Uterus (tissue), 3 donors: ENCODE measurements at regions not wholly inside any gene's neighbourhood (a gene's known extent, or its start where the extent isn't known, plus 50 kb on each side); places are given as distances from the start of the nearest gene placed in this dataset.

Experiments
- DNase-seq, 2 donors: peaks; one replicate each; pipeline ENCODE4 v3.0.0-alpha.2; 2019 to 2020
- H3K27ac ChIP-seq, 2 donors: fragments of 200-600 bp; sonication (generic); 1 replicate in 1 of 2; 2 replicates in 1 of 2; pipeline ENCODE4 v1.5.1; 2016 to 2018
- H3K27me3 ChIP-seq, 2 donors: fragments of 200-600 bp; sonication (generic); one replicate each; pipeline ENCODE4 v1.5.1; 2018 to 2019; ENCODE audit warnings: control low read depth in 1 of 2
- H3K36me3 ChIP-seq, 2 donors: fragments of 200-600 bp; sonication (generic); one replicate each; pipeline ENCODE4 v1.5.1; 2019; ENCODE audit warnings: control low read depth in 1 of 2
- H3K4me1 ChIP-seq, 2 donors: fragments of 200-600 bp; sonication (generic); one replicate each; pipeline ENCODE4 v1.5.1; 2018 to 2019; ENCODE audit warnings: control low read depth in 1 of 2
- H3K4me3 ChIP-seq, 2 donors: fragments of 200-600 bp; sonication (generic); 1 replicate in 1 of 2; 2 replicates in 1 of 2; pipeline ENCODE4 v1.5.1; 2018 to 2019; ENCODE audit warnings: mild to moderate bottlenecking in 1 of 2
- H3K9me3 ChIP-seq, 2 donors: fragments of 200-600 bp; sonication (generic); one replicate each; pipeline ENCODE4 v1.5.1; 2019; ENCODE audit warnings: control low read depth in 1 of 2
- CTCF ChIP-seq, 4 experiments: fragments of 200-600 bp in 2 of 4; fragments of 450-650 bp in 2 of 4; sonication (generic) in 2 of 4; IDR thresholded peaks; one replicate each; pipeline ENCODE4 v1.5.1; 2016 to 2019; ENCODE audit warnings: antibody characterized with exemption in 4 of 4, mild to moderate bottlenecking in 2 of 4, moderate library complexity in 1 of 4
- POLR2A ChIP-seq, 2 donors: fragments of 450-650 bp; IDR thresholded peaks; one replicate each; pipeline ENCODE4 v1.6.1; 2016; ENCODE audit warnings: antibody characterized with exemption in 2 of 2, mild to moderate bottlenecking in 1 of 2, moderate library complexity in 1 of 2
- intact Hi-C: fragments of 100-400 bp; cut with DNase I; formaldehyde crosslinking; loops from one replicate; pipeline ENCODE4 v1.15.1; 2023; ENCODE audit warnings: low total_unique reads
- donor health status: DM: yes; HTN: yes; CAD: no.

GRCh38 chr16:73185737-73186136, 137.8 kb upstream of the ZFHX3 start:
- H3K36me3 ChIP-seq: no peaks in the 10 kb centered on the region
- no peak overlapping the region for H3K4me3 ChIP-seq
- no peaks in the 10 kb centered on the region for H3K9me3 ChIP-seq
- no peaks in the 10 kb centered on the region for H3K27me3 ChIP-seq
- no peak for DNase-seq
- H3K27ac ChIP-seq: no peak overlapping the region
- TF ChIP-seq CTCF (IDR thresholded peaks at IDR 0.05) (no peak), POLR2A (IDR thresholded peaks at IDR 0.05) (no peak)
- intact Hi-C loops: no loop called here
- no peaks in the 10 kb centered on the region for H3K4me1 ChIP-seq

GRCh38 chr16:73183611-73184092, 135.7 kb upstream of the ZFHX3 start:
- TF ChIP-seq POLR2A (IDR thresholded peaks at IDR 0.05): no peak
- peak in 3 of 4 experiments; percentile 3 to 38 (median 12) for TF ChIP-seq CTCF (IDR thresholded peaks at IDR 0.05)
- Histone ChIP-seq H3K4me1 (no peaks in the 10 kb centered on the region), H3K9me3 (no peaks in the 10 kb centered on the region), H3K27ac (peak overlapping the region; percentile 39 to 44), H3K36me3 (no peaks in the 10 kb centered on the region), H3K4me3 (no peak overlapping the region), H3K27me3 (no peaks in the 10 kb centered on the region)
- intact Hi-C loops: no loop called here
- DNase-seq: peak; percentile 55 to 61

DNA sequence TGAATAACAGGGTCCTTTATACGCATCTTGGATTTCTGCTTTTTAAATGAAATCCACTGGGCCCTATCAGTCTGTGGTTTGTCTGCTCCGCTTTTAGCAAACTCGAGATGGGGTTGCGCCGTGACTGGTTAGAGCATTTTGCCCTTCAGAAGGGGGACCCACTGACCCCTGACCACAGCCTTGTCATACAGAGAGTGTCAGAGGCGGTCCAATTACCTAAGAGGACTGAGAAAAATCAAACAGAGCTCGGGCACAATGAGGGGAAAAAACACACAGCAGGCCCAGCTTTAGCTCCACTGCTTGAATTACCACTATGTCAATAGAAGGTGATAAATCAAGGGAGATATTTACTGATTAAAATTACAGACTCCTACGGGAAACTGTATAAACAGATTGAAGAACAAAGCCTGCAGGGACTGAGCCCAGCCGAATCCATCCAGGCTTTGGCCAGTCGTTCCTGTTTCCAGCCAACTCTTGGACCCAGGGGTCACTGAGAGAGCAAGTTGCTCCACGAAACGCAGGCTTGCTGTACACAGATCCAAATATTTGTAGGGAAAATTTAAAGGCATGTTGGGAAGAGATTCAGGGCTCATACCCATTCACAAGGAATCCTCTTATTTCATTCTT, 131.9 kb upstream of the ZFHX3 start:
- Histone ChIP-seq H3K36me3 (no peaks in the 10 kb centered on the region), H3K27me3 (no peaks in the 10 kb centered on the region), H3K4me3 (no peak overlapping the region), H3K27ac (no peak overlapping the region), H3K4me1 (no peaks in the 10 kb centered on the region), H3K9me3 (no peaks in the 10 kb centered on the region)
- no peak for TF ChIP-seq CTCF (IDR thresholded peaks at IDR 0.05)
- no peak for TF ChIP-seq POLR2A (IDR thresholded peaks at IDR 0.05)
- intact Hi-C loops: loop anchor here (10.0 kb wide), 1 partner anchor 115 kb away; no protein-coding TSS in a partner anchor
- DNase-seq: peak; percentile 39 to 44

DNA sequence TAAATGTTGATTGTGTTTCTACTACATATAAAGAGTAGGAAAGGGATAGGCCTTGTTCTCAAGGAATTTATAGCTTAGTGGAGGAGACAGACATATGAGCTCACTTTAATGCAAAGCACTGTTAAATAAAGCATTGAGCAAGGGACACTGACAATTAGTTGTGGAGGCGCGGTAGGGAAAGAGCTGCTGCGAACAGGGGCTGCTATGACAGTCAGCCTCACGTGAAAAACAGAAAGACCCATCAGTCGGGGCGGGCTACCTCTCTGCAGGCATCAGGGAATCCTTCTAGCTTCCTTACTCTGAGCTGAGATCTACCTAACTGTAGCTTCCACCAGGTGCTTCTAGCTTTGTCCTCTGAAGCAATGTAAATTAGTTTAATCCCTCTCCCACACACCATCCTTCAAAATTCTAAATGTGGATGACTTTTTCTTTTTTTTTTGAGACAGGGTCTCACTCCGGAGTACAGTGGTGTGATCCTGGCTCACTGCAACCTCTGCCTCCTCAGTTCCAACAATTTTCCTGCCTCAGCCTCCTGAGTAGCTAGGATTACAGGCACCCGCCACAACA, 129.9 kb upstream of the ZFHX3 start:
- Histone ChIP-seq H3K36me3 (no peaks in the 10 kb centered on the region), H3K27ac (no peak overlapping the region), H3K9me3 (no peaks in the 10 kb centered on the region), H3K4me3 (no peak overlapping the region), H3K4me1 (no peaks in the 10 kb centered on the region), H3K27me3 (no peaks in the 10 kb centered on the region)
- intact Hi-C loops: loop anchor here (10.0 kb wide), 1 partner anchor 113 kb away; no protein-coding TSS in a partner anchor
- DNase-seq: no peak
- no peak for TF ChIP-seq POLR2A (IDR thresholded peaks at IDR 0.05)
- TF ChIP-seq CTCF (IDR thresholded peaks at IDR 0.05): no peak

- Histone ChIP-seq H3K9me3 (no peaks in the 10 kb centered on the region), H3K27me3 (no peaks in the 10 kb centered on the region), H3K4me1 (peaks cover 5 to 6% of the 10 kb centered on the region in 2 donors), H3K36me3 (no peaks in the 10 kb centered on the region), H3K27ac (no peak overlapping the region), H3K4me3 (no peak overlapping the region)
- intact Hi-C loops: loop anchor here (10.0 kb wide), 1 partner anchor 112 kb away; no protein-coding TSS in a partner anchor
- DNase-seq: no peak
- TF ChIP-seq POLR2A (IDR thresholded peaks at IDR 0.05) (no peak), CTCF (IDR thresholded peaks at IDR 0.05) (peak; percentile 17 to 39 (median 30))
Observed at GRCh38 chr16:73176577-73177013, 128.7 kb upstream of the ZFHX3 start.
